ENCODE measurements at regions not wholly inside any gene's neighbourhood (a gene's known extent, or its start where the extent isn't known, plus 50 kb on each side); places are given as distances from the start of the nearest gene placed in this dataset.

DNA sequence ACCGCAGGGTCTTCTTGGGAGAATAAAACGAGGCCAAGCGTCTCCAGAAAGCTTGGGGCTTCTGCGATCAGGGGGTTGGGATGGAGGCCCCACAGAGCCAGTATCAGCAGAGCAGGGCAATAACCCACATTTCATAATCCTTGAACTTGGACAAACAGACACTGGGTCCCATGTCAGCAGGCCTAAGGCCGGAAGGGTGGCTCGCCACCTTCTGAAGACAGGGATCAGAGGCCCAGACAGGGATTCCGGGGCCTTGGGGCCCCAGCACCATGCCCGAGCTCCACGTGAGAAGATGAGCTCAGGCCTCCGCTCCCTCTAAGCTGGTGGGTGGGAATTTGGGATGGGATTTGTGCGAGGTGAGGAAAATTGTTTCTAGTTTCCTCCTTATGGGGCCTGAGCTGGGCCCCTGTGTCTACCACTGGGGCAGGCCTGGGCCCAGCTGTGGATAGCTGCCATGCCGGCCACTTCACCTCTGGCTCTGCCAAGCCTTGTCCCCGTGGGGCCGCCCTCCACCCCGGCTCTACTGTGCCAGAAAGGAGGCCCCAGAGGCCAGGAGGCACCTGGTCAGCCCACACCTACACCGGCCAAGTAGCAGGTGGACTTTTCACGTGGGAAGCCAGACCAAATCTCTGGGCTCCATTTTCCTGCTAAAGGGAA, 67.2 kb upstream of the DLK1 start:
- no peak for DNase-seq

DNA sequence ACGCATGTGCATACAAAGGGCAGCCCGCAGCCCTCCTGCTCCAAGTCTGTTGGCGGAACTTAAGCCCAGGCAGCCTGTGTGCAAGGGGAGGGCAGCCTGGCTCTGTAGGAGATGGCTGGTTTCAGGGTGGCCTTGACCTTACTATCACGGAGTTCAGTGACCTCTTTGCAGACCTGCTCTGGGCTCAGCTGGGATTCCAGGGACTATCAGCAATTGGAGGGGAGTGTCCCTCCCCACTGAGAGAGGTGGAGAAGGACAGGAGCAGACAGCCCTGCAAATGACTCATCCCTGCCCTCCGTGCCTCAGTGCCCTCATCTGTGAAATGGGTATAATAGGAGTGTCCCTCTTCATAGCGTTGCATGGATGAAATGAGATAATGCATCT, 66.2 kb upstream of the DLK1 start:
- no peak for DNase-seq

DNA sequence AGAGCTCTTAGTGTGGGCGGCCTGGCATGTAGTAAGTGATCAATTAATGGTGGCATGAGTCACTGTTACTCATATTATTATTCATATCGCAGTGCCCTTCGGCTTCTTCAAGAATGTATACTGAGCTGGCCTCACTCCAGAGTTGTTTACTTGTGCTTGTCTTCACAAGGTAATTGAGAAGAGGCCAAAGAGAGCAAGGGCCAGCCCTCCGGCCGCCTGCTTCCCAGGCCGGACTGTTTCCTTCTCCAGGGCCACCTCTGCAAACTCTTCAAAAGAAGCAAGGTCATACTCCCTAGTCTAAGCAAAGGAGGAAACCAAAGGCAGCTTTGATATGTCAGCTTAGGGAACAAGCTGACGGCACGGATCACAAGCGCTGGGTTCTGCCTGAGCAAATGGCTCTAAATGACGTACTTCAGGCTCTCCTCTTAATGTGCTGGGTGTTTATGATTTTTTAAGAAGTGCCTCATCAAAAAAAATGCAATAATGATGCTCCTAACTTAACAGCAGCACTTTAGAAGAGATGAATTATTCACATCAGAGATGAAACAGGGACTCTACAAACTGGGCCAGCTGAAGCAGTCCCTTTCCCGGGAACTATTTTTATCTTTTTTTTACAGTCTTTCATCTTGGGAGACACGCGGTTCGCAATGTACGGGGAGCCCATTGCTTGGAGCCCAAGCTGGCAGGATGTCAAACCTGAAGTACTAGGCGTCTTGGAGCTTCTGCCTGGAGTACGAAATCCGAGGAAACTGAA, 65.6 kb upstream of the DLK1 start:
- DNase-seq, result no peak

DNA sequence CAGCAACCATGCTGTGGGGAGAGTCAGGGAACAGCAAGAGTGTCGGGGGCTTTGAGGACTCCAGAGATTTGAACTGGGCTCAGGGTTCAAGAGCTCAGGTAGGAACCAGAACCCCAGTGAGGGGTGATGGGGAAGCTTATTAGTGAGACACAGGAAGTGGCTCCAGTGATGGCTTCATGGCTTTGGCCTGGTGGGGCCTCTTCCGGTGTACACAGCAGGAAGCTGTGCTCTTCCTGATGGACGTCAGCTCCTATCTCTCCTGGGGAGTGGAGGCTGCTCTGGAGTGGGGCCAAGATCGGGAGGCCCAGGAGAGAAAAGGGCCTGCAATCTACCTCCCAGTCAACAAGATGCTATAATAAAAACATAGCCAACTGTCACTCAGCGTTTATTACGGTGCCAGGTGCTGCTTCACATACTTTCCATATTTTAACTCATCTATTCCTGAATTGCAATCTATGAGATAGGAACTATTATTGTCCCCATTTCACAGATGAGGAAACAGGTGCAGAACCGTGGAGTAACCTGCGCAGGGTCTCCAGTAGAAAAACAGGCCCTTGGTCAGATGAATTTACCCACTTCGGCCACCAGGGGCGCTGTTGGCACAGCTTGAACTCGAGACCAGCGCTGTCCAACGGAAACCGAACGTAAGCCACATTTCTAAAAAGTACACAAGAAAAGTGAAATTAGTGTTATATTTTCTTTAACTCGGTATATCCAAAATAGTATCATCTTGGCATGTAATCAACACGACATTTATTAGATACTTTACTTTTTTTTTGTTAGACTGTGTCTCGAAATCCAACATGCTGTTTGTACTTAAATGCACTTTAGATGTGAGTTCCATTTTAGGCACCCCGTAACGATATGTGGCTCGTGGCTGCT, 63.6 kb upstream of the DLK1 start:
- DNase-seq, result peak; percentile 63

DNA sequence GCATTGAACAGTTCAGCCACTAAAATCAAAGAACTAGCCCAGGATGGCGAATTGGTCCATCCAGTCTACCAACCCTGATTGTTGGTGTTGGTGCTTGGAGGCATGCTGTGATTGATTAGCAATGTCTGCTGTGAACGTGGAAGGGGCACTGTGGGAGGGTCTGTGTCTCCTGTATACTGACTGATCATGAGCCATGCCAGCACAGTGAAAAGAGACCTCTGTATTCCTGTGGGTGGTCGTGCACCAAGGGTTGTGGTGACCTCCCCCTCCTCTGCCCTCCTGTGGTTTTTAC, 63.0 kb upstream of the DLK1 start:
- no peak for DNase-seq

DNA sequence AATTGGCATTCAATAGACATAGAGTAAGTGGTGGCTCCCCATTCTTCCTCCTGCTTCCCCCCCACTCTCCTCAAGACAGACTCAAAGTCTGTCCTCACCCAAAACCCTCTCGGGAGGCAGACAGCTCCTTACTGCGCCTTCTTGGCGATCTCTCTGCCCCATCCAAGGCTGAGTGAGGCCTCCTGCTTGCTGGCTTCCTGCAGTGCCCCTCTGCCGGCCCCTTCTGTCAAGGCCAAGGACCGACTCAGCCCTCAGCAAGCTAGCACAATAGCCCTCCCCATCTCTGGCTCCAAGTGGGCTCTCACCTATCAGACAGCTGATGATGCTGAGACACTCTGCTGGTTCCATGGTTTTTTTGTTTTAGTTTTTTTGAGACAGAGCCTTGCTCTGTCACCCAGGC, 62.5 kb upstream of the DLK1 start:
- DNase-seq, result no peak

DNA sequence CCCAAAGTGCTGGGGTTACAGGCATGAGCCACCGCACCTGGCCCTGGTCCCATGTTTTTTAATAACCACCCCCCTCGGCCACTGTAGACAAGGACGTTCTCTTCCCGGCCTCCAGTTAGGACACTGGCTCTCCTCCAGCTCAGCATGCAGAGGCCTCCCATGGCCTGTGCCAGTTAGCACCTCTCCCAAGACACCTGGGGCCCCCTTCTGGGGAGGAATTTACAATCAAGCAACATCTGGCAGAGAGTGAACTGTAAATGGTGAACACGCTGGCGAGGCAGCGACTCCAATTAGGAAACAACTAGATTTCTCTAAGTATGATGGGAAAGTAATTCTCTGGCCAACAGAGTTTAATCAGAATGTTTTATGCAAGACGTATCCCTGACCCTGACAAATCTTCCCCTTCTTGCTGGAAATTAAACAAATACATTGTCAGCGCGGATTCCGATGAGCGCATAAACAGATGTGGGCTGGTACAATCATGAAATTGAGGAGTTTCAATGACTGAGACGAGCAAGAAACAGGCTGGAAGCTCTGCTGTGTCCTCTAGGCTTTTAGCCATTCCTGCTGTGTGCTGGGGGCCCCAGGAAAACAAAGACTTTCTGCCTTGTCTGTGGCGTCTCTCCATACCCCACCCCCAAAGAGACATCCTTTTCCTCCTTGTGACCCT, 61.7 kb upstream of the DLK1 start:
- no peak for DNase-seq

DNA sequence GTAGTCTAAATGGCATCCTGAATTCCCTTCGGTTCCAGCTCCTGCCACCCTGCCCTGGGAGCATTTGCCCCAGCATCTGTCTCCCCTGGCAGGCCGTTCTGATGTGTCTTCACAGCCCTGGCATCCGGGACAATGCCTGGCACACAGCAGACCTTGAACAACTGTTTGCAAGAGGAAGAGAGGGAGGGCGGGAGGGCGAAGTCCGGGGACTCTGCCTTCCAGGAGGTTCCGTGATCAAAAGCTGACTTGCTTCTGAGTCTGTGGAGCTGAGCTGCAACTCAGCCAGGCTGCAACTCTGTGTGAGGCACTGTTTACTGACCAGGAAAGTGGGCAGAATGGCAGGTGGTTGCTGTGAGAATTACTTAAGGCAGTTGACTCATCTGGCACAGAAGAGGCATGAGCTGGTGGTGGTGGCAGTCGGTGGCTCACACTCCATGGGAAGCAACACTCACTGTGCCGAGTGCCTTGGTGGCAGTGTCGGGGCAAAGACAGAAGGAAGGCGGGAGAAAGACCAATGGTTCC, 61.1 kb upstream of the DLK1 start:
- no peak for DNase-seq

DNA sequence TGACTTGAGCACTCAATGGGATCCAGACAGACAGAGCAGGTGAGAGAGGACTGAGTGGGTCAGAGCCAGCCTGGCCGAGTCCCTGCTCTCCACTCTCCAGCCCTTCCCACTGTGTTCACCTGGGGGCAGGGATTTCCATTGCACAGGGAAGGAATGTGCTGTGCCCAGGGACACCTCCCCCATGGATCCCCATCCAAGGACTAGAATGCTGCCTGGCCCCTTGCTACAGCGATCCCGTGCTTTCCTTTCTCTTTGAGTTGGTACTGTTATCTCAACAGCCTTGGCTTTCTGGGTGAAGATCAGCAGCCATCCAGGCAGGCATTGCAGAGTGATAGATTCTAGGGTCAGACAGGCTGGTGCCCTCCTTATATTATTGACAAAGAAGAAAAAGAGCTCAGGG, 60.3 kb upstream of the DLK1 start:
- no peak for DNase-seq

DNA sequence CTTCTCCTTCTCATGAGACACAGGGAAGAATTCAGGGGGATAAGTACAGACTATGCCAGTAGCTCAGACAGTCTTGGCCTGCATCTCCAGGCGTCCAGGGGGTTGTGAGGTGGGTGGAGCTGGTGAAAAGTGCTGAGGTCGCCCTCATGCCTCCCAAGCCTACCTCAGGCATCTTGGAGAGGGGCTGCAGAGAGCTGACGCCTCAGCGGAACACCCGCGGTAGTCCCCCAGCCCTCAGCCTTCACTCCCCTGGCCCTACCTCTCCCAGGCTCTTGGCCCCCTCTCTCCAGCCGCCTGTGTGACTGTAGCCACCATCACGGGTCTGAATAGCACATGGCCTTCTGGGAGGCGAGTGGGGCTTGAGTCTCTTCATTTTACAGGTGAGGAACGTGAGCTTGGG, 59.8 kb upstream of the DLK1 start:
- DNase-seq, result no peak

DNA sequence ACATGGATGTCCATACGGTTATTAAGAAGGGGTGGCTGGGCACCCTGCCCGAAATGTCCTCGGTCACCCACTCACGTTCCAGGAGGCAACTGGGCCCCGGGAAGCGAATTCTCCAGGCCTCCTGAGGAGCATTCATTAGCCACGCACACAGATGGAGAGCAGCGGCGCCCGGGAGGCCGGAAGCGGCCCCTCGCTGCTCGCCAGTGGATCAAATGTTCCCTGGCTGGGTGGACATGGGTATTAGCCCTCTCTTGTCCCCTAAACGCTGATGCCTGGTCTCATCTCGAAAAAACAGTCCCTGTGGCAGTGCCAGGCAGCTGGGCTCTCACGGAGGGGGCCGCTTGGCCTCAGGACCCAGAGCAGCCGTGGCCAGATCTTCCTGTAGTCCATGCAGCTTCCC, 59.0 kb upstream of the DLK1 start:
- no peak for DNase-seq

DNA sequence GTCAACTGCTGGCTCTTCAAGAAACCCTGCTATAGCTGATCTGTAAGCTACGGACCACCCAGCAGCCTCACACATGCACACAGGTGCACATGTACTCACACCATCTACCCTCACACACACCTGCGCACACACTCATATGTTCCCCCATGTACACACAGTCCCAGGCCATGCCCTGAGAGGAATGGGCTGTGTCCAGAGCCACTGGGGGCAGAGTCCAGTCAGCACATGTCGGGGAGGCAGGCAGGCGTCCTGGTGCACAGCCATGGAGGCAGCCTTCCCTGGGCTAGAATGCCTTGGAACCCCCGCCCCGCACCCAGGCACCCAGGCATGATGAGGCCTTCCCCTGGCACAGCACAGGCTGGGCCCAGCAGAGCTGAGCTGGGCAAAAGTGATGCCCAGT, 58.3 kb upstream of the DLK1 start:
- DNase-seq, result no peak

DNA sequence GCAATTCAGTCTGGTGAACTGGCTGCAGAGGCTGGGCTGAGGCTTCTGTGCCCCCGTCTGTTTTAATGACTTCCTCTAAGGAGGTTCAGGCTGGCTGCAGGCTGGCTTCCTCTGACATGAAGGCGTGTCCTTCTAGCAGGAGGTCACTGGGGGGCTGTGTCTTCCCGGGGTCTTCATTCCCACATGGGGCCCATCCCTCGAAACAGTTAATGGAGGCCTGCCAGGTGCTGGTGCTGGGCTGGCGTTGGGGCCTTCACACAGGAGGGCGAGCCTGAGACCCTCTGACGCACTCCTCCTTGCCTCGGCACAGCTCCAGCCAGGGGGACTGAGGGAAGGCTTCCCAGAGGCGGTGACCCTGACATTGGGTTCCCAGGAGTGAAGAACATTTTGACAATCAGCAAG, 57.7 kb upstream of the DLK1 start:
- no peak for DNase-seq

DNA sequence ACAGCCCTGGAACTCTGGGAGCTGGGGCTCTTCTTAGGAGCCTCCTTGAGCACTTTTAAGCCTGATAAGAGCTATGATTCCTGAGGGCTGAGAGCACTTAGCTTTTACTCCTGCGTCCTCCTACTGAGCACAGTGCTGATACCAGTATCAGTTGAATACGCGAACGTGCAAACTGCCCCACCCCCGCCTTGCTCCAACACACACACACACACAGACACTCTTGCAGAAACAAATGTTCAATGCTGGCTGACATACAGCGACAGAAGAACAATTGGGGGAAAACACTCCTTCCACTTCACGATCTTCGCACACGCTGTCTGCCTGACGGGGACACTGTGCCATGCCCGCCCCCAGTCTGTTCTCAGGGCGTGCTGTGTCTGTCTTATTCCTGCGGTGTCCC, 57.2 kb upstream of the DLK1 start:
- no peak for DNase-seq

DNA sequence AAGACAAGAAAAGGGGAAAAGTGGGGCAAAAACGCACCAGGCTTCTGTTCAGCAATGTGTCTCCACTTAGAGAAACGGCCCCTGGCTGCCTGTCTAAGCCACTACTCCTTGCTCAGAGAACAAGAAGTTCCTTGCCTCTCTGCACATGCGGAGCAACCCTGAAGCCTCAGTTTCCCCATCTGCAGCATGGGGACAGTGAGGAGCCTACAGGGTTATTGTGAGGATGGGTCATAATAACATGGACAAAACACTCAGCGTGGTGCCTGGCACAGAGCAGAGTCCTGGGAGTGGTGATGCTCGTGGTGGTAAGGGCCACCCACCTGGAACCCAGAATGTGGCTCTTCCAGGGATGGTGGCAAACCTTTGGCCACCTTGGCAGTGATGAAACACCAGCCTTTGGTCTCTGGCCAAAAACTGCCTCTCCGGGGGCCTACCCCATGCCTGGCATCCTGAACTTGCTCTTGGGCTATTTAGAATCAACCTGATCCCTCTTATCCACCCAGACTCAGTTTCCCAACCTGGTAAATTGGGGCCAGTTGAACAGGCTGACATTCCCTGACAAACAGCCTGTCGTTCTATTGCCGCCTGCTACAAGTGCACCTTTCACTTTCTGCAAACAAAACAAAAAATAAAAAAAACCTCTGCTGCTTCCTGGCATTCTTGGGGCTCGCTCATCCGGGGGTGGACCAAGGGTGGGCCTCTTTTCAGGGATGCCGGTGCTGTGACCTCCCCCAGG, 56.5 kb upstream of the DLK1 start:
- DNase-seq, result no peak

DNA sequence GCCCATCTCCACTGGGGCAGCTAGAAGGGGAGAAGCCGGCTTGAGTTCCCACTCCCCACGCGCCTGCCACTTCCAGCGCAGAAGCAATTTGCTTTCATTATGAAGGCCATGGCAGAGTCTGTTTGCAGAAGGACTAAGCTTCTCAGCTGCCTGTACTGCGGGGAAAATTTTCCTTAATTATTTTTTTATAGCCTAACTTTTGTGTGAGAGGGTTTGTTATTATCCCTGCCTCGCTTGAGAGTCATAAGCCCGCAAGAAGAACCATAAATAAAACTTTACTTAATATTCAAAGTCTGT, 56.0 kb upstream of the DLK1 start:
- no peak for DNase-seq

DNA sequence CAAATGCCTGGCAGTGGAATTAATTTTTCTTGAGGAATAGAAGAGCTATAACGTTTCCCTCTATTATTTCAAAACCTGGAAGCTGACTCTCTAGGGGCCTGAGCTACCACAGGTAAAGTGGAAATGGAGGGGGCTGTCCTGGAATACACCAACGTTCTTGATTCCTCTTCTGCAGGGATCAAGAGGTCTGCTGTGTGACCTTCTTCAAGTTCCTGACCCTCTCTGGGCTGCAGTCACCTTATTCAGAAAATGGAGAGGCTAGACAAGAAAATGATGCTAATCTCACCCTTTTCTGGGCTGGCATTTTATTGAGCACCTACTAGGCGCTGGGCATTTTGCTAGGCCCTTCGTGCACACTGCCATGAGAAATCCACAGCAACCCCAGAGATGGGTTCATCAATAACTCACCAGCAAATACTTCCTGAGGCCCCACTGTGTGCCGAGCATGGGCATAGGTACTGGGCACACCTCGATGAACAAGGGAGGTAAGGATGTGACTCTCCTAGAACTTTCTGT, 55.2 kb upstream of the DLK1 start:
- no peak for DNase-seq

DNA sequence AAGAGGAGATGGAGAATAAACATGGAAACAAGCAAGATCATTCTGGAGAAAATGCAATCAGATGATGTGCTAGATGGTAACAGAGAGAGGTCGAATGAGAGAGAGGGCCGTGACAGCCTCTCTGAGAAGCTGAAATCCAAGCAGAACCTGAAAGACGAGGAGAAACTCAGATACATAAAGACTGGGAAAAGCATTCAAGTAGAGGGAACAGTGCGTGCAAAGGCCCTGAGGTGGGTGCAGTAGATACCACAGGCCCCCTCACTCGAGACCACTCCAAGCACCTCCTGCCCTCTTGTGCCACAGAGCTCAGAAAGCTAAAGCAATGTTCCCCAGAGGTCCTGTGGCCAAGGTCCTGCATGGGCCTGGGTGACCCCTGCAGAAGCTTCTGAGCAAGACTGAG, 54.8 kb upstream of the DLK1 start:
- DNase-seq, result no peak

DNA sequence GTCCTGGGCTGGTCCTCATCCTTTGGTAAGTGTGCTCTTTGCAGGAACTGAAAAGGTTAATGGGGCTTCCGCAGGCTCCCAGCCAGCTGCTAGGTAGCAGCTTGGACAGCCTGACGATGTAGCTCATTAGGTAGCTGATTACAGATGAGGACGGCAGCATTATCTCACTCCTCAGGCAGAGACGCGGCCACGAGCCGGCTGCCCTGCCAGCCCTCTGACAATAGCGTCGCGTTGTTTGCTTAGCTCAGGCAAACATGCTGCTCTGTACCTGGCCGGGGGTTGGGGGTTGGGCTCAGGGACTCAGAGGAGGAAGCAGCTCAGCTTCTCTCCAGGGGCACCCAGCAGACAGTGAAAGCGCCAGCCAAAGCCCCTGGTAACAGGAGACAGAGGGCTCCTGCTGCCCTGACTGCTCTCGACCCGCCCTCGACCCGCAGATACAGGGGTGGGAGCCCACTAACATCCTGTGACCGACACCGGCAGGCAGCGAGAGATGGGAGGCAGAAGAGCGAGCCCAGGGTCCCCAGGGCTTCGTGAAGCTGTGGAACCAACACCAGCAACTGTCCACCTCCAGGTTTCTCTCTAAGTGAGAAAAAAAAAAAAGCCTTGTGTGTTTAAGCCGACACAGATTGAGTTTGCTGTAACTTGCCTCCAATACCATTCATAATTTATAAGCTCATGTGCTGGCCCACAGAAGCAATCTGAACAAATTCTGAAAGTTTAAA, 53.4 kb upstream of the DLK1 start:
- DNase-seq, result no peak

DNA sequence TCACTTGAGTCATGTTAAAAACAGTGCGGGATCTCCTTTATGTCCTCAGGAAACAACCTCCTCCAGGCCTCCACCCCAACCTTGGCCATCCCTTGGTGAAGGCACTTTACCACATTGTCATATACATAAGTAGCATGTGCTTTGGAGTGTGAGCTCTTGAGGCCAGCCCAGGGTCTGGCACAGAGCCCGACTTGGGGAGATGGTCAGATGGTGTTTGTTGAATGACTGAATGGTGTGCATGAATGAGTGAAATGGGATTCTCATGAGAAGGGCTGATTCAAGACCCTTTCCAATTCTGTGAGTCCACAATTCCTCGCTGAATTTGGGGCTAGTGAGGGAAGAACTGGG, 52.9 kb upstream of the DLK1 start:
- no peak for DNase-seq

DNA sequence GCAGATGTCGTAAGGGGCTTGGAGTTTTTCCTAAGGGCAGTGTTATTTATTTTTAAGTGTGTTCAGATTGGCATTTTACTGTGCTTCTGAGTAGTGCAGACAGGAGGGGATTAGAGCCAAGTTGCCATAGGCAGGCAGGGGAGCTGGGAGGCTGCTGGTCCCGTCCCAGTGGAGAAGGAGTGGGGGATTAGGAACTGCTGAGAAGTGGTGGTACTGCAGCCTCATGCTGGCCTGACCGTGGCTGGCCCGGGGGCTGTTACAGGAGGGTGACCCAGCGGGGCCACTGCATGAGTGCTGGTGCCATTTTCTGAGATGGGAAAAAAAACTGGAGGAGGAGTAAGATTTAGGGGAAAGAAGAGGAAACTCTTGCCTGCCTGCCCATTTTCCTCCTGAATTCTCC, 52.3 kb upstream of the DLK1 start:
- no peak for DNase-seq

Measured in CD4-positive, alpha-beta T cell treated with Interleukin-10 for 1 hour (primary cell).